ENCODE measurements at regions not wholly inside any gene's neighbourhood (a gene's known extent, or its start where the extent isn't known, plus 50 kb on each side); places are given as distances from the start of the nearest gene placed in this dataset.
A peak's percentile ranks its signal among the peaks of the same experiment; 100 is the strongest.
"Not testable (repeated sequence)": the region's sequence is repeated elsewhere in the genome, so short reads cannot be mapped to it uniquely, and the experiment has no call there.

GRCh38 chr14:80298491-80299017, 87.2 kb upstream of the DIO2 start:
- Histone ChIP-seq H3K4me3 (no peak overlapping the region), H3K27ac (no peak overlapping the region), H3K9me3 (peaks cover 0 to 9% of the 10 kb centered on the region in 2 donors), H3K36me3 (no peaks in the 10 kb centered on the region), H3K4me1 (no peaks in the 10 kb centered on the region), H3K27me3 (no peaks in the 10 kb centered on the region)
- intact Hi-C loops (cut with DNase I) = no loop called here
- ATAC-seq (no peak), DNase-seq (no peak)
- TF ChIP-seq, protein P1, sequence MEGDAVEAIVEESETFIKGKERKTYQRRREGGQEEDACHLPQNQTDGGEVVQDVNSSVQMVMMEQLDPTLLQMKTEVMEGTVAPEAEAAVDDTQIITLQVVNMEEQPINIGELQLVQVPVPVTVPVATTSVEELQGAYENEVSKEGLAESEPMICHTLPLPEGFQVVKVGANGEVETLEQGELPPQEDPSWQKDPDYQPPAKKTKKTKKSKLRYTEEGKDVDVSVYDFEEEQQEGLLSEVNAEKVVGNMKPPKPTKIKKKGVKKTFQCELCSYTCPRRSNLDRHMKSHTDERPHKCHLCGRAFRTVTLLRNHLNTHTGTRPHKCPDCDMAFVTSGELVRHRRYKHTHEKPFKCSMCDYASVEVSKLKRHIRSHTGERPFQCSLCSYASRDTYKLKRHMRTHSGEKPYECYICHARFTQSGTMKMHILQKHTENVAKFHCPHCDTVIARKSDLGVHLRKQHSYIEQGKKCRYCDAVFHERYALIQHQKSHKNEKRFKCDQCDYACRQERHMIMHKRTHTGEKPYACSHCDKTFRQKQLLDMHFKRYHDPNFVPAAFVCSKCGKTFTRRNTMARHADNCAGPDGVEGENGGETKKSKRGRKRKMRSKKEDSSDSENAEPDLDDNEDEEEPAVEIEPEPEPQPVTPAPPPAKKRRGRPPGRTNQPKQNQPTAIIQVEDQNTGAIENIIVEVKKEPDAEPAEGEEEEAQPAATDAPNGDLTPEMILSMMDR (IDR thresholded peaks at IDR 0.05) = no peak

- ATAC-seq (no peak), DNase-seq (no peak)
- Histone ChIP-seq H3K36me3 (no peaks in the 10 kb centered on the region), H3K27ac (no peak overlapping the region), H3K27me3 (no peaks in the 10 kb centered on the region), H3K4me1 (no peaks in the 10 kb centered on the region), H3K9me3 (peaks cover 0 to 6% of the 10 kb centered on the region in 2 donors), H3K4me3 (no peak overlapping the region)
- intact Hi-C loops (cut with DNase I) = no loop called here
- TF ChIP-seq, protein P1 (IDR thresholded peaks at IDR 0.05) = no peak
These were observed 79.8 kb upstream of the DIO2 start for GRCh38 chr14:80291101-80291500.

DNA sequence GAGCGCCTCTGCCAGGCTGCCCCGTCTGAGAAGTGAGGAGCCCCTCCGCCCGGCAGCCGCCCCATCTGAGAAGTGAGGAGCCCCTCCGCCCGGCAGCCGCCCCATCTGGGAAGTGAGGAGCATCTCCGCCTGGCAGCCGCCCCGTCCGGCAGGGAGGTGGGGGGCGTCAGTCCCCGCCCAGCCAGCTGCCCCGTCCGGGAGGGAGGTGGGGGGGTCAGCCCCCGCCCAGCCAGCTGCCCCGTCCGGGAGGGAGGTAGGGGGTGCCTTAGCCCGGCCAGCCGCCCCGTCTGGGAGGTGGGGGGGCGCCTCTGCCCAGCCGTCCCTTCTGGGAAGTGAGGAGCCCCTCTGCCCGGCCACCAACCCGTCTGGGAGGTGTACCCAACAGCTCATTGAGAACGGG, 75.4 kb upstream of the DIO2 start:
- H3K4me1 ChIP-seq; H3K27ac ChIP-seq; H3K27me3 ChIP-seq; H3K4me3 ChIP-seq; ATAC-seq; intact Hi-C loops (cut with DNase I); H3K36me3 ChIP-seq: not testable (repeated sequence)
- DNase-seq = peak in 1 of 4 donors; percentile 57
- H3K9me3 ChIP-seq = peaks cover 0 to 15% of the 10 kb centered on the region in 2 donors

DNA sequence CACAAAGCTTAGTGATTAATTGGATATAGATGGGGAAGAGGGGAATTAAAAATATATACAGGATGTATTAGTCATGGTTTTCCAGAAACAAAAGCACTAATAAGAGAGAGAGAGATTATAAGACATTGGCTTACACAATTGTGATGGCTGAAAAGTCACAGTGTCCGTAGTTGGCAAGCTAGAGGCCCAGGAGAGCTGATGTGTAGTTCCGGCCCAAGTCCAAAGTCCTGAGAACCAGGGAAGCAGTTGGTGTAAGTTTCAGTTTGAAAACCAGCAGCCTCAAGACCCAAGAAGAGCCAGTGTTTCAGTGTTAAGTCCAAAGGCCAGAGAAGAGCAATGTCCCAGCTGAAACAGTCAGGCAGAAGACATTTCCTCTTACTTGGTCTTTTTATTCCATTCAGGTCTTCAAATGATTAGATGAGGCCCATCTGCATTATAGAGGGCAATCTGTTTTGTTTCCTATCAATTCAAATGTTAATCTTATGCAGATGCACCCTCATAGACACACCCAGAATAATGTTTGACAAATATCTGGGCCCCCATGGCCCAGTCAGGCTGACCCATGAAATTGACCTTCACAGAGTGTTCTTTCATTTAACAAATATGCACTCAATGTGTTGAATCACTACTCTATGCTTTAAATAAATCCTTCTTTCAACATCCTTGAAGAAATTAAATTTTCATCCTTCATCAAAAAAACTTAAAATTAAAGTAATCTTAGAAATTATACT, 67.2 kb upstream of the DIO2 start:
- Histone ChIP-seq H3K9me3 (no peaks in the 10 kb centered on the region), H3K27me3 (no peaks in the 10 kb centered on the region), H3K27ac (no peak overlapping the region), H3K4me3 (no peak overlapping the region), H3K36me3 (no peaks in the 10 kb centered on the region), H3K4me1 (no peaks in the 10 kb centered on the region)
- no peak for ATAC-seq
- intact Hi-C loops (cut with DNase I) = no loop called here
- TF ChIP-seq, protein P1 (IDR thresholded peaks at IDR 0.05) = no peak
- no peak for DNase-seq

DNA sequence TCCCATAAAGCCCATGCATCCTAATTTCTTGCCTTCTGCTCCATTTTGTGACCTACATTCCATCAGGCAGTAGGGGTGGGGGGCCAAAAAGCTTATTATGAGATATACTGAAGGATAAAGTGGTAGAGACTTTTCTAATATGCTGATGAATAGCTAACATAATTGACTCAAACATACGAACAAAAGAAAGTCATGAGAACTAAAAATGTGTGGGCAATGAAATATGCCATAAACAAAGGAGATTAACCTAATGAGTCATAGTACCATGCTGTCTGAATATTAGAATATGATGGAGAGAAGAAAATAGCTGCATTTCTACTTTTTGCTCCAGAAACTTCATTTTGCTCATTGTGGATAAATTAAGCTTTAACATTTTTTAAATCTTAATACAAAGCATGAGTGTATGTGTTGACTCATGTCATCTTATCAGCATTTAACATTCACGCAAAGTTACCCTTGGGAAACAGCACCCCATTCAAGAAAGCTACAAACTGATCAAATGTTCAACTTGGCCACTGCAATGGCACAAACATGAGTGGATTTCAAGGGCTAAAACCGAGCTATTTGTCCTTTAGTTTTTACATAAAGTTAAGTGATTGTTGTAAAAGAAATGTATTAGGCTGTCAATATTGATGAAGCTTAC, 64.0 kb upstream of the DIO2 start:
- Histone ChIP-seq H3K36me3 (no peaks in the 10 kb centered on the region), H3K4me3 (no peak overlapping the region), H3K4me1 (no peaks in the 10 kb centered on the region), H3K9me3 (no peaks in the 10 kb centered on the region), H3K27ac (no peak overlapping the region), H3K27me3 (no peaks in the 10 kb centered on the region)
- TF ChIP-seq, protein P1 (IDR thresholded peaks at IDR 0.05) = no peak
- ATAC-seq (no peak), DNase-seq (no peak)
- intact Hi-C loops (cut with DNase I) = no loop called here

DNA sequence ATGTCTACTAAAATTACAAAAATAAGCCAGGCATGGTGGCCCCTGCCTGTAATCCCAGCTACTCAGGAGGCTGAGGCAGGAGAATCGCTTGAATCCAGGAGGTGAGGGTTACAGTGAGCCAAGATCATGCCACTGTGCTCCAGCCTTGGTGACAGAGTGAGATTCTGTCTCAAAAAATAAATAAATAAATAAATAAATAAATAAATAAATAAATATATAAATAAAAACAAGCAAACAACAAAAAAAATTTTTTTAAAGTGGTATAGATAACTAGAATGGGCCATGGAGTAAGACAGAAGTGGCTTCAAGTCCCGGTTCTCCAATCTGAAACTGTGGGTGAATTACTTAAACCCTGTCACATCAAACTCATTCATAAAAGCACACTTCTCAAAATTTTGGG, 63.0 kb upstream of the DIO2 start:
- intact Hi-C loops (cut with DNase I); ATAC-seq; H3K9me3 ChIP-seq; DNase-seq; H3K4me1 ChIP-seq; H3K4me3 ChIP-seq; H3K27ac ChIP-seq; H3K27me3 ChIP-seq; H3K36me3 ChIP-seq: not testable (repeated sequence)
